Tibial nerve (tissue), 4 donors: ENCODE measurements at regions not wholly inside any gene's neighbourhood (a gene's known extent, or its start where the extent isn't known, plus 50 kb on each side); places are given as distances from the start of the nearest gene placed in this dataset.

Experiments used
- CTCF ChIP-seq, 5 experiments: fragments of 200-600 bp in 3 of 5; fragments of 450-650 bp in 2 of 5; sonication (generic) in 3 of 5; IDR thresholded peaks; one replicate each; pipeline ENCODE4 v1.5.1; 2016 to 2019; ENCODE audit warnings: antibody characterized with exemption in 5 of 5, mild to moderate bottlenecking in 3 of 5, moderate library complexity in 2 of 5
- EP300 ChIP-seq, 2 donors: sonication (generic); formaldehyde crosslinking; IDR thresholded peaks; one replicate each; pipeline ENCODE4 v1.6.1; 2017; ENCODE audit warnings: antibody characterized with exemption in 2 of 2, mild to moderate bottlenecking in 1 of 2
- POLR2A ChIP-seq, 2 donors: fragments of 450-650 bp; IDR thresholded peaks; one replicate each; pipeline ENCODE4 v1.6.1; 2017; ENCODE audit warnings: antibody characterized with exemption in 2 of 2, mild to moderate bottlenecking in 2 of 2, moderate library complexity in 2 of 2

GRCh38 chr4:106588891-106589290, 220.3 kb upstream of the GIMD1 start:
- TF ChIP-seq CTCF (IDR thresholded peaks at IDR 0.05): no peak
- TF ChIP-seq POLR2A (IDR thresholded peaks at IDR 0.05): no peak
- no peak for TF ChIP-seq EP300 (IDR thresholded peaks at IDR 0.05)
